Transverse colon (tissue), 4 donors: ENCODE measurements at regions not wholly inside any gene's neighbourhood (a gene's known extent, or its start where the extent isn't known, plus 50 kb on each side); places are given as distances from the start of the nearest gene placed in this dataset.

ENCODE experiments used
- DNase-seq: peaks from one replicate; pipeline ENCODE4 v3.0.0-alpha.2; 2019
- H3K27ac ChIP-seq, 4 donors: fragments of 200-600 bp; sonication (generic); 2 replicates each; pipeline ENCODE4 v1.5.1; 2016 to 2018; ENCODE audit warnings: inconsistent platforms in 4 of 4
- H3K27me3 ChIP-seq: fragments of 200-600 bp; sonication (generic); 2 replicates; pipeline ENCODE4 v1.5.1; 2017; ENCODE audit warnings: inconsistent platforms
- H3K36me3 ChIP-seq, 4 donors: fragments of 200-600 bp; sonication (generic); 2 replicates each; pipeline ENCODE4 v1.5.1; 2017 to 2019; ENCODE audit warnings: inconsistent platforms in 4 of 4
- H3K4me1 ChIP-seq, 4 donors: fragments of 200-600 bp; sonication (generic); 2 replicates each; pipeline ENCODE4 v1.5.1; 2017 to 2020; ENCODE audit warnings: inconsistent platforms in 4 of 4
- H3K4me3 ChIP-seq, 4 donors: fragments of 200-600 bp; sonication (generic); 1 replicate in 1 of 4; 2 replicates in 3 of 4; pipeline versions ENCODE4 v1.5.1 to v1.6.1; 2017 to 2019; ENCODE audit warnings: inconsistent platforms in 4 of 4
- H3K9me3 ChIP-seq, 2 donors: fragments of 200-600 bp; sonication (generic); 2 replicates each; pipeline ENCODE4 v1.5.1; 2017 to 2019; ENCODE audit warnings: inconsistent platforms in 2 of 2
- EP300 ChIP-seq: sonication (generic); formaldehyde crosslinking; IDR thresholded peaks from one replicate; pipeline ENCODE4 v1.6.1; 2017; ENCODE audit warnings: antibody characterized with exemption, low read depth
- POLR2A ChIP-seq: fragments of 450-650 bp; IDR thresholded peaks from one replicate; pipeline ENCODE4 v1.6.1; 2016; ENCODE audit warnings: antibody characterized with exemption, mild to moderate bottlenecking, moderate library complexity
- POLR2AphosphoS5 ChIP-seq, 3 donors: sonication (generic); formaldehyde crosslinking; IDR thresholded peaks; one replicate each; pipeline ENCODE4 v1.6.1; 2016; ENCODE audit warnings: antibody characterized with exemption in 3 of 3
- WGBS, 2 donors: methylation state at CpG; one replicate each; pipeline ENCODE4 v1.1.5; 2018; ENCODE audit warnings: low coverage in 1 of 2; 5-methylcytosine and 5-hydroxymethylcytosine counted together
- in situ Hi-C, 4 donors: fragments of 200-750 bp; cut with MboI; loops; one replicate each; pipeline versions ENCODE4 v1.15.0 to v1.15.1; 2017; ENCODE audit warnings: low sequenced_read_pairs in 3 of 4, low pct_ligation_motif_present in 1 of 4, low pct_unique_long_range_greater_than_20kb in 1 of 4
- intact Hi-C: fragments of 100-400 bp; cut with DNase I; formaldehyde crosslinking; loops from one replicate; pipeline ENCODE4 v1.15.1; 2023; ENCODE audit warnings: low total_unique reads
- TF ChIP-seq, protein P1 (sequence below), 5 experiments: fragments of 200-600 bp in 3 of 5; fragments of 450-650 bp in 2 of 5; sonication (generic) in 3 of 5; IDR thresholded peaks; 1 replicate in 2 of 5; 2 replicates in 3 of 5; pipeline ENCODE4 v1.5.1; 2016 to 2017; ENCODE audit warnings: antibody characterized with exemption in 5 of 5, inconsistent platforms in 3 of 5, mild to moderate bottlenecking in 2 of 5, moderate library complexity in 1 of 5

DNA sequence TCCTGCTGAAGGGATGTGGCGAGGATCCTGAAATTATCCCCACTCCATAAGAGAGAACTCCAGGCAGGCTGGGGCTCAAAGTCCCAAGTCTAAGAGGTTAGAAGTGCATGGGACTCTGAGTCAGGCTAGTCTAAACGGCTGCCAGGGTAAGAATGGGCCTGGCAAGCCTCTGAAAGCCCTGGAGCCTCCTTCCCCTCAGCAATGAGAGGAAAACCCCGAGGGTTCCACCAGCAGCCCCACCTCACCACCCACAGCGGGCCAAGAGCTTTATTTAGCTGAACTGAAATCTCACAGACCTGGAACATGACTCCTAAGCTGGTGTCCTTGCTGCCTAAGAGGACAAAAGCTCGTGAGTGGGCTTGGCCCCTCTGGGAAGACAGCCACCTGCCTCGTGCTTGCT lies 135.5 kb downstream of the SEC61B start:
- no peak overlapping the region for H3K4me3 ChIP-seq
- no peaks in the 10 kb centered on the region for H3K4me1 ChIP-seq
- in situ Hi-C loops (no loop called here), intact Hi-C loops (no loop called here)
- TF ChIP-seq POLR2AphosphoS5 (IDR thresholded peaks at IDR 0.05), result peak in 1 of 3 donors; percentile 54
- TF ChIP-seq, protein P1, sequence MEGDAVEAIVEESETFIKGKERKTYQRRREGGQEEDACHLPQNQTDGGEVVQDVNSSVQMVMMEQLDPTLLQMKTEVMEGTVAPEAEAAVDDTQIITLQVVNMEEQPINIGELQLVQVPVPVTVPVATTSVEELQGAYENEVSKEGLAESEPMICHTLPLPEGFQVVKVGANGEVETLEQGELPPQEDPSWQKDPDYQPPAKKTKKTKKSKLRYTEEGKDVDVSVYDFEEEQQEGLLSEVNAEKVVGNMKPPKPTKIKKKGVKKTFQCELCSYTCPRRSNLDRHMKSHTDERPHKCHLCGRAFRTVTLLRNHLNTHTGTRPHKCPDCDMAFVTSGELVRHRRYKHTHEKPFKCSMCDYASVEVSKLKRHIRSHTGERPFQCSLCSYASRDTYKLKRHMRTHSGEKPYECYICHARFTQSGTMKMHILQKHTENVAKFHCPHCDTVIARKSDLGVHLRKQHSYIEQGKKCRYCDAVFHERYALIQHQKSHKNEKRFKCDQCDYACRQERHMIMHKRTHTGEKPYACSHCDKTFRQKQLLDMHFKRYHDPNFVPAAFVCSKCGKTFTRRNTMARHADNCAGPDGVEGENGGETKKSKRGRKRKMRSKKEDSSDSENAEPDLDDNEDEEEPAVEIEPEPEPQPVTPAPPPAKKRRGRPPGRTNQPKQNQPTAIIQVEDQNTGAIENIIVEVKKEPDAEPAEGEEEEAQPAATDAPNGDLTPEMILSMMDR (IDR thresholded peaks at IDR 0.05), result no peak
- no peak overlapping the region for H3K27ac ChIP-seq
- H3K36me3 ChIP-seq, result no peaks in the 10 kb centered on the region
- no peak for DNase-seq
- no peaks in the 10 kb centered on the region for H3K9me3 ChIP-seq
- WGBS, 2 donors, result 42% methylated on average over 6 of the region's 6 CpGs; no CpG with 5 or more reads in 1 of the 2 donors
- H3K27me3 ChIP-seq, result no peaks in the 10 kb centered on the region

DNA sequence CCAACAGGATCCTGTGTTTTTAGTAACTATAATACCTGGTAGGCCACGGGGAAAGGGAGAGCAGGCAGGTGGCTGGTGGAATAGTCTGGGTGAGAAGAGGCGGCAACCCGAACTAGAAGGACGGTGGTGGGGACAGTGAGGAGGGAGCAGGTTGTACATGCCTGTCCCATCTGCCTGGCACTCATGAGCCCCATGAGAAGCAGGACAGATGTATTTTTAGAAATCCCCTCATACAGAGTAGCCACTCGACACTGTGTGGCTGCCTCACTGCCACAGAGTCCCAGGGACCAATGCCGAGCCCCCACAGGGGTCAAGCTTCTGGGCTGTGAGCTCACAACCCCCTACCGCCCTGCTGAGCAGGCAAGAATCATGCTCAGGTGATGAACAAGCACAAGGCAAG lies 136.6 kb downstream of the SEC61B start:
- no peak for DNase-seq
- no peaks in the 10 kb centered on the region for H3K9me3 ChIP-seq
- no peak overlapping the region for H3K4me3 ChIP-seq
- intact Hi-C loops, result no loop called here
- H3K27me3 ChIP-seq, result no peaks in the 10 kb centered on the region
- H3K4me1 ChIP-seq, result no peaks in the 10 kb centered on the region
- in situ Hi-C loops, result no loop called here
- TF ChIP-seq, protein P1 (IDR thresholded peaks at IDR 0.05), result no peak
- no peaks in the 10 kb centered on the region for H3K36me3 ChIP-seq
- WGBS, 2 donors, result 80 to 85% methylated on average over 1 to 7 of the region's 7 CpGs
- H3K27ac ChIP-seq, result no peak overlapping the region

DNA sequence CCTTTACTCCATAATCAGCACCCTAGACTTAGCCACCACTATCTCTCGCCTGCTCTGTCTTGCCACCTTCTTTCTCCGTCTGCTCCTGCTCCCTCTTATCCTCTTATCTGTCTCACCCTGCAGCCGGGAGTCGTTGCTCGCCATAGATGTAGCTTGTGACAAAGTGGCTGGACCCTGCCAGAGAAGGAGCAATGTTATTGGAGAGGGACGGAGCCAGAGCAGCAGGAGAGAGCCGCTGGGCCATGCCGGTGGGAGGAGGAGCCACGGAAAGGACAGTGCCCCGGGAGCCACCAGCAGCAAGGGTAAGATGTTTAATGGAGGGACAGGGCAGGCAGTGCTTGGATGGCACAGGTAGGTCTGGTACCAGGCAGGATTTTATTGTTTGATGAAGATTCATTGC lies 137.3 kb downstream of the SEC61B start:
- TF ChIP-seq POLR2AphosphoS5 (IDR thresholded peaks at IDR 0.05), result no peak
- TF ChIP-seq, protein P1 (IDR thresholded peaks at IDR 0.05), result no peak
- no peak for TF ChIP-seq EP300
- no peak for TF ChIP-seq POLR2A
- no peak overlapping the region for H3K4me3 ChIP-seq
- no peak overlapping the region for H3K27ac ChIP-seq
- intact Hi-C loops (no loop called here), in situ Hi-C loops (no loop called here)
- 58% methylated on average over 10 of the region's 10 CpGs; no CpG with 5 or more reads in 1 of the 2 donors for WGBS, 2 donors
- H3K9me3 ChIP-seq, result no peaks in the 10 kb centered on the region
- no peaks in the 10 kb centered on the region for H3K36me3 ChIP-seq
- H3K27me3 ChIP-seq, result no peaks in the 10 kb centered on the region
- no peak for DNase-seq
- H3K4me1 ChIP-seq, result no peaks in the 10 kb centered on the region

DNA sequence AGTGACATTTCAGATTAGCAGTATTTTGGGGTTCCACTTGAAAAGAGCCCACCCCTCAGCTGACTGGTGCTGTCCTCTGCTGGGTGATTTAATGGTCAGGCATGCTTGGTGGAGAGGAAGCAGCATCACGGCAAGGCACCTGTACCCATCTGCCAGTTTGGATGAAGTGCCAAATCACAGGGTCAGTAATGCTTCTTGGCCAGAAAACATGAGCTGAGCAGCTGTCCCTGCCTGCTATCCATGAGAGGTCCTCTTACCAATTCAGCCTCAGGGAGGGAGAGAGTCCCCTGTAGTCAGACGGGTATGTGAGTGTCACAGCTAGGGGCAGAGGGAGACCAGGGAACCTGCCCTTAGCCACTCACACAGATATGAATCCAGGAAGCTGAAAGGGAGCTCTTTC lies 137.9 kb downstream of the SEC61B start:
- Histone ChIP-seq H3K27me3 (no peaks in the 10 kb centered on the region), H3K4me1 (no peaks in the 10 kb centered on the region), H3K4me3 (no peak overlapping the region), H3K36me3 (no peaks in the 10 kb centered on the region), H3K27ac (no peak overlapping the region), H3K9me3 (no peaks in the 10 kb centered on the region)
- WGBS, 2 donors, result 56 to 100% methylated on average over 1 to 2 of the region's 2 CpGs
- TF ChIP-seq POLR2A, result no peak
- TF ChIP-seq, protein P1 (IDR thresholded peaks at IDR 0.05), result no peak
- no peak for TF ChIP-seq EP300
- no peak for TF ChIP-seq POLR2AphosphoS5 (IDR thresholded peaks at IDR 0.05)
- in situ Hi-C loops (no loop called here), intact Hi-C loops (no loop called here)
- DNase-seq, result no peak
